ENCODE measurements at regions not wholly inside any gene's neighbourhood (a gene's known extent, or its start where the extent isn't known, plus 50 kb on each side); places are given as distances from the start of the nearest gene placed in this dataset.

- intact Hi-C loops (cut with DNase I): no loop called here
- TF ChIP-seq CTCF (IDR thresholded peaks at IDR 0.05) (no peak), POLR2A (IDR thresholded peaks at IDR 0.05) (no peak)
- H3K4me3 ChIP-seq: no peak overlapping the region
- H3K9me3 ChIP-seq (replicated peaks in 1 of 3): no peaks in the 10 kb centered on the region
- H3K4me1 ChIP-seq (replicated peaks in 1 of 2): no peaks in the 10 kb centered on the region
- DNase-seq: no peak
- H3K27me3 ChIP-seq: no peaks in the 10 kb centered on the region
- H3K36me3 ChIP-seq (replicated peaks in 1 of 2): no peaks in the 10 kb centered on the region
- H3K27ac ChIP-seq: no peak overlapping the region
Observed at GRCh38 chr15:37756407-37756806, 178.0 kb upstream of the TMCO5A start.

- intact Hi-C loops (cut with DNase I): no loop called here
- WGBS, 4 donors: 65 to 70% (median 69%) methylated on average over 1 of the region's 1 CpG
- H3K27ac ChIP-seq: no peak overlapping the region
- no peaks in the 10 kb centered on the region for H3K27me3 ChIP-seq
- TF ChIP-seq CTCF (IDR thresholded peaks at IDR 0.05) (no peak), POLR2A (IDR thresholded peaks at IDR 0.05) (no peak)
- H3K4me1 ChIP-seq (replicated peaks in 1 of 2): no peaks in the 10 kb centered on the region
- H3K9me3 ChIP-seq (replicated peaks in 1 of 3): no peaks in the 10 kb centered on the region
- no peak overlapping the region for H3K4me3 ChIP-seq
- no peak for DNase-seq
- no peaks in the 10 kb centered on the region for H3K36me3 ChIP-seq (replicated peaks in 1 of 2)
Observed at GRCh38 chr15:37758412-37758811, 176.0 kb upstream of the TMCO5A start.

GRCh38 chr15:37764733-37765191 lies 169.7 kb upstream of the TMCO5A start:
- Histone ChIP-seq H3K4me3 (no peak overlapping the region), H3K27me3 (no peaks in the 10 kb centered on the region), H3K27ac (no peak overlapping the region), H3K4me1 (replicated peaks in 1 of 2) (peaks cover 0 to 8% of the 10 kb centered on the region in 2 donors), H3K9me3 (replicated peaks in 1 of 3) (no peaks in the 10 kb centered on the region), H3K36me3 (replicated peaks in 1 of 2) (no peaks in the 10 kb centered on the region)
- DNase-seq: peak in 6 of 7 donors; percentile 18 to 45 (median 32)
- WGBS, 4 donors: 41 to 51% (median 47%) methylated on average over 3 of the region's 3 CpGs
- intact Hi-C loops (cut with DNase I): no loop called here
- TF ChIP-seq POLR2A (IDR thresholded peaks at IDR 0.05) (no peak), CTCF (IDR thresholded peaks at IDR 0.05) (peak; percentile 44 to 67 (median 55))

- Histone ChIP-seq H3K4me3 (no peak overlapping the region), H3K9me3 (replicated peaks in 1 of 3) (no peaks in the 10 kb centered on the region), H3K4me1 (replicated peaks in 1 of 2) (peaks cover 0 to 8% of the 10 kb centered on the region in 2 donors), H3K27me3 (no peaks in the 10 kb centered on the region), H3K36me3 (replicated peaks in 1 of 2) (no peaks in the 10 kb centered on the region), H3K27ac (peak overlapping the region in 1 of 5 donors; percentile 17)
- TF ChIP-seq CTCF (IDR thresholded peaks at IDR 0.05) (no peak), POLR2A (IDR thresholded peaks at IDR 0.05) (no peak)
- DNase-seq: no peak
- intact Hi-C loops (cut with DNase I): no loop called here
- WGBS, 4 donors: 47 to 54% (median 51%) methylated on average over 8 of the region's 8 CpGs
Observed at GRCh38 chr15:37765786-37766185, 168.7 kb upstream of the TMCO5A start.
